ENCODE measurements at regions not wholly inside any gene's neighbourhood (a gene's known extent, or its start where the extent isn't known, plus 50 kb on each side); places are given as distances from the start of the nearest gene placed in this dataset.

- FAIRE-seq = no peak
These were observed 2111.3 kb downstream of the MAT2B start for GRCh38 chr5:165616490-165617405.

- FAIRE-seq = no peak
These were observed 2112.1 kb downstream of the MAT2B start for GRCh38 chr5:165617491-165617890.

GRCh38 chr5:165620394-165620793 is 2115.0 kb downstream of the MAT2B start:
- FAIRE-seq = no peak

- FAIRE-seq = no peak
These were observed 2117.6 kb downstream of the MAT2B start for GRCh38 chr5:165622864-165623536.

- FAIRE-seq = no peak
These were observed 2118.9 kb downstream of the MAT2B start for GRCh38 chr5:165624166-165624946.

- FAIRE-seq = no peak
These were observed 2120.7 kb downstream of the MAT2B start for GRCh38 chr5:165626161-165626560.

- no peak for FAIRE-seq
These were observed 2122.2 kb downstream of the MAT2B start for GRCh38 chr5:165627548-165628170.

- FAIRE-seq = peak; percentile 57
These were observed 2124.9 kb downstream of the MAT2B start for GRCh38 chr5:165630261-165630778.

- FAIRE-seq = no peak
These were observed 2125.8 kb downstream of the MAT2B start for GRCh38 chr5:165631235-165631634.

- FAIRE-seq = no peak
These were observed 2136.9 kb downstream of the MAT2B start for GRCh38 chr5:165642366-165642765.

GRCh38 chr5:165665735-165666400 is 2160.4 kb downstream of the MAT2B start:
- FAIRE-seq = no peak

GRCh38 chr5:165673499-165673898 is 2168.1 kb downstream of the MAT2B start:
- no peak for FAIRE-seq

- FAIRE-seq = no peak
These were observed 2190.4 kb downstream of the MAT2B start for GRCh38 chr5:165695796-165696195.

- FAIRE-seq = no peak
These were observed 2200.5 kb downstream of the MAT2B start for GRCh38 chr5:165705960-165706359.

GRCh38 chr5:165712011-165712410 is 2206.6 kb downstream of the MAT2B start:
- no peak for FAIRE-seq

- FAIRE-seq = no peak
These were observed 2209.2 kb downstream of the MAT2B start for GRCh38 chr5:165714598-165714997.

- FAIRE-seq = no peak
These were observed 2215.5 kb downstream of the MAT2B start for GRCh38 chr5:165720901-165721300.

GRCh38 chr5:165722401-165722800 is 2217.0 kb downstream of the MAT2B start:
- no peak for FAIRE-seq

- no peak for FAIRE-seq
These were observed 2218.5 kb downstream of the MAT2B start for GRCh38 chr5:165723931-165724330.

GRCh38 chr5:165728425-165728824 is 2223.0 kb downstream of the MAT2B start:
- FAIRE-seq = no peak

- no peak for FAIRE-seq
These were observed 2230.0 kb downstream of the MAT2B start for GRCh38 chr5:165735388-165735787.
